Choroid plexus epithelial cell (primary cell): ENCODE measurements at regions not wholly inside any gene's neighbourhood (a gene's known extent, or its start where the extent isn't known, plus 50 kb on each side); places are given as distances from the start of the nearest gene placed in this dataset.

Experiments used
- DNase-seq: peaks from one replicate; pipeline ENCODE4 v3.0.0-alpha.2; 2010; ENCODE audit warnings: low read depth
- H3K4me3 ChIP-seq: 2 replicates; pipeline ENCODE4 v1.5.1; 2011; ENCODE audit warnings: low read depth, mild to moderate bottlenecking, control low read depth, low read length, moderate library complexity
- TF ChIP-seq, protein P1 (sequence below): conservative IDR thresholded peaks from 2 replicates; pipeline ENCODE4 v1.5.1; 2011; ENCODE audit warnings: low read depth, mild to moderate bottlenecking, control low read depth, inconsistent platforms, low read length, moderate library complexity

DNA sequence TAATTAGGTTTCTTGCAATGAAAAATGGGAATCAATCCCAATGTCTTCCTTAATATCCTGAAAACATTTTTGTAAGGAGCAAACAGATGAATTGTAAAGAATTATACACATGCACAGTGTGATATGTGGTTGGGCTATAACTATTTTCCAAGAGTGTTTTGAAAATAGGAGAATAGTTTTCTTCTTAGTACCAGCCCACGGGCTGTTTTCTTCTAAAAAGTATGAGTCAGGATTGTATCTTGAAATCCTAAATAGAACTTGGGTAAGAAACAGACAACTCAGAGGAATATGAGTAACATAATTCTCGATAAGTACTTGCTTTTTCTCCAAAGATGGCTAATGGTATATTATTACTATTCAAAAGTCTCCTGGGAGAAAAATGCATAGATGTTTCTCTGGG is 136.7 kb downstream of the MAGEC2 start:
- DNase-seq = no peak
- H3K4me3 ChIP-seq = no peak overlapping the region
- TF ChIP-seq, protein P1, sequence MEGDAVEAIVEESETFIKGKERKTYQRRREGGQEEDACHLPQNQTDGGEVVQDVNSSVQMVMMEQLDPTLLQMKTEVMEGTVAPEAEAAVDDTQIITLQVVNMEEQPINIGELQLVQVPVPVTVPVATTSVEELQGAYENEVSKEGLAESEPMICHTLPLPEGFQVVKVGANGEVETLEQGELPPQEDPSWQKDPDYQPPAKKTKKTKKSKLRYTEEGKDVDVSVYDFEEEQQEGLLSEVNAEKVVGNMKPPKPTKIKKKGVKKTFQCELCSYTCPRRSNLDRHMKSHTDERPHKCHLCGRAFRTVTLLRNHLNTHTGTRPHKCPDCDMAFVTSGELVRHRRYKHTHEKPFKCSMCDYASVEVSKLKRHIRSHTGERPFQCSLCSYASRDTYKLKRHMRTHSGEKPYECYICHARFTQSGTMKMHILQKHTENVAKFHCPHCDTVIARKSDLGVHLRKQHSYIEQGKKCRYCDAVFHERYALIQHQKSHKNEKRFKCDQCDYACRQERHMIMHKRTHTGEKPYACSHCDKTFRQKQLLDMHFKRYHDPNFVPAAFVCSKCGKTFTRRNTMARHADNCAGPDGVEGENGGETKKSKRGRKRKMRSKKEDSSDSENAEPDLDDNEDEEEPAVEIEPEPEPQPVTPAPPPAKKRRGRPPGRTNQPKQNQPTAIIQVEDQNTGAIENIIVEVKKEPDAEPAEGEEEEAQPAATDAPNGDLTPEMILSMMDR = no peak

DNA sequence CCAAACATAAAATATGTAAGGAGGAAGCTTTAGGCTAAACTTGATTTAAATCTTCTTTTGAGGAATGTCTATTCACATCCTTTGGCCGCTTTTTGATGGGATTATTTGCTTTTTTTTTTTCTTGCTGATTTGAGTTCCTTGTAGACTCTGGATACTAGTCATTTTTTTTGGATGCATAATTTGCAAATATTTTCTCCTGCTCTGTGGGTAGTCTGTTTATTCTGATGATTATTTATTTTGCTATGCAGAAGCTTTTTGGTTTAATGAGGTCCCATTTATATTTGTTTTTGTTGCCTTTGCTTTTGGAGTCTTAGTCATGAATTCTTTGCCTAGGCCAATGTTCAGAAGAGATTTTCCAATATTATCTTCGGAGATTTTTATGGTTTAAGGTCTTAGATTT is 144.9 kb downstream of the MAGEC2 start:
- DNase-seq = no peak
- TF ChIP-seq, protein P1 = no peak
- H3K4me3 ChIP-seq = no peak overlapping the region

DNA sequence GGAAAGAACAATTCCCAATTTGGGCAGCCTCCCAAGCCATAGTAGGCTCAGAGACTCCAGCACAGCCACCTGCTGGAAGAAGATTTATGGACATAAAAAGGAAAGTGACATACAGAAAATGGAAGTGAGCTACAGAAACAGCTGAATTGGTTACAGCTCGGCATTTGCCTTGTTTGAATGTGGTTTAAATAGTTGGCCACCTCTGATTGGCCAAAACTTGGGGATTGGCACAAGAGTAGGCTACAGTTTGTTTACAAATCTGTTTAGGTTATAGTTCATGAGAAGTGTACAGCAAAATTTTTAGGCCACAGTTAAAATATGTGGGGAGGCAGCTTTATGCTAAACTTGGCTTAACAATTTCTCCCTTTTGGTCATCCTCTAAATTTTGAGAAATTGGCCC is 150.4 kb downstream of the MAGEC1 start:
- TF ChIP-seq, protein P1 = no peak
- H3K4me3 ChIP-seq = no peak overlapping the region
- no peak for DNase-seq

DNA sequence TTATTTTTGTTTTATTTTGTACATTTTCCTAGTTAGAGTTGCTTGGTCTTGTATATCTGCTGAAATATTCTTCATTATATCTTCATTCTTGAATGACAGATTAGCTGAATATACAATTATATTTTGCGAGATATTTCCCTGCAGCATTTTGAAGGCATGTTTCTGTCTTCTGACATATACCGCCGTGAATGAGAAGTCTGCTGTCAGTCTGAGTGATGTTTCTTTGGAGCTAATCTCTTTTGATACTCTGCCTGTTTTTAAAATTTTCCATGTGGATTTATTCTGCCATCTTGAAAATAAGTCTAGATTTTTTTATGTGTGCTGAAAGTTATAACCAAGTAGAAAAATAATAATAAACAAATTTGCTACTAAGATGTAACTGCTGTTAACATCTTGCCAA is 148.5 kb downstream of the MAGEC1 start:
- H3K4me3 ChIP-seq = no peak overlapping the region
- DNase-seq = no peak
- TF ChIP-seq, protein P1 = no peak

DNA sequence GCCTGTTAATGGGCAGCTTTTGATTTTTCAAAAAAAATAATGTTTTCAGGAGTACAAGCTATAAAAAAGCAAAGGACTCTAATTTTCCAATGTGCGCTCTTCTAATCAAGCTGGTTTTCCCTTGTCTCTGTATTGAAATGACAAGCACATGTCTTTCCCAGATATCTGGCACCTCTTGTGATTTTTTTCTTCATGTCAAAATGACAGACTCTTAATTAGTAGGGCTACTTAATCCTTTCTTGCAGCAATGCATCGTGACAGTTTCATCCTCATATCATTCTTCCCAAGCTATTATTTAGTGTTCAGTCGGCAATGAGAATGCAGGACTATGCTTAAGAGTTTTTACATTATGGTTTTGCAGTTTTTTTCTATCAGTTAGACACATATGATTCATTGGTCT is 139.5 kb downstream of the MAGEC1 start:
- TF ChIP-seq, protein P1 = no peak
- no peak for DNase-seq
- no peak overlapping the region for H3K4me3 ChIP-seq

DNA sequence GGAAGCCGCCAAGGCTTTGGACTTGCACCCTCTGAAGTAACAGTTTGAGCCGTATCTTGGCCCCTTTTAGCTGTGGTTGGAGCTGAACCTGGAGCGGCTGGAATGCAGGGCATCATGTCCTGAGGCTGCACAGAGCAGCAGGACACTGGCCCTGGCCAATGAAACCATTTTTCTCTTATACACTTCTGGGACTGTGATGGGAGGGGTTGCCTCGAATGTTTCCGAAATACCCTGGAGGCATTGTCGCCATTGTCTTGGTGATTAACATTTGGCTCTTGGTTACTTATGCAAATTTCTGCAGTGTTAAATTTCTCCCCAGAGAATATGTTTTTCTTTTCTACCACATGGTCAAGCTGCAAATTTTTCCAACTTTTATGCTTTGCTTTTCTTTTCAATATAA is 137.2 kb downstream of the MAGEC1 start:
- DNase-seq = no peak
- TF ChIP-seq, protein P1 = no peak
- H3K4me3 ChIP-seq = no peak overlapping the region

DNA sequence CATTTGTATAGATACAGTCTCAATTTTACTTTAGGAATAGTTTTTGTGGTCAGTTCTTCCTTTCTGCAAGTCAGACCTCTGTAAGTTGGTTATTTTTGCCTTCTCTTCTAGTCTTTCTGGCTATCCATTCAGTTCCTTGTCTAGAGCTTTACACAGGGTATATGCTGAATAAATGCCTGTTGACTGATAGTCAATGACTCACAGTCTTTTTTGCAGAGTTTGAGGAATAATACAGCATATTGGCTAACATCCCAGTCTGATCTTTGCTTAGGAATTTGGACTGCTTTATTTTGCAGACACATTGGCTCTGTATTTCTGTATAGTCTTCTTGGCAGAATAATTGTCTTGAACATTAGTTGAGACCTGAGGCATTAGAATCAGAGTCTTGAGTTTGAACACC is 132.4 kb downstream of the MAGEC1 start:
- peak; percentile 45 for DNase-seq
- TF ChIP-seq, protein P1 = no peak
- no peak overlapping the region for H3K4me3 ChIP-seq
